ENCODE measurements at regions not wholly inside any gene's neighbourhood (a gene's known extent, or its start where the extent isn't known, plus 50 kb on each side); places are given as distances from the start of the nearest gene placed in this dataset.

GRCh38 chr2:19073522-19073921, 284.9 kb downstream of the OSR1 start:
- Histone ChIP-seq H3K27me3 (ENCODE audit: control insufficient read depth in 4 of 4, insufficient read depth in 4 of 4, low read length in 3 of 4) (no peaks in the 10 kb centered on the region), H3K36me3 (ENCODE audit: control insufficient read depth in 4 of 4, insufficient read depth in 3 of 4, low read depth in 1 of 4, low read length in 3 of 4) (no peaks in the 10 kb centered on the region), H3K27ac (ENCODE audit: low read depth in 1 of 2, low read length in 2 of 2) (no peak overlapping the region), H3K4me1 (ENCODE audit: control insufficient read depth in 4 of 4, insufficient read depth in 4 of 4, low read length in 3 of 4) (no peaks in the 10 kb centered on the region), H3K9me3 (ENCODE audit: control insufficient read depth in 4 of 4, low read length in 3 of 4) (no peaks in the 10 kb centered on the region), H3K4me3 (ENCODE audit: low read depth in 1 of 3, low read length in 3 of 3) (no peak overlapping the region), H3K9ac (ENCODE audit: low read depth in 1 of 2, low read length in 2 of 2) (no peak overlapping the region)
- DNase-seq (ENCODE audit: low spot score): no peak
- 90% methylated on average over 4 of the region's 4 CpGs for WGBS
- TF ChIP-seq MAX (IDR thresholded peaks at IDR 0.05): no peak
- no peak for TF ChIP-seq YY1 (IDR thresholded peaks at IDR 0.05)
- TF ChIP-seq NR2F2 (IDR thresholded peaks at IDR 0.05): no peak
- TF ChIP-seq FOXA1 (IDR thresholded peaks at IDR 0.05): no peak
- TF ChIP-seq, protein P1, sequence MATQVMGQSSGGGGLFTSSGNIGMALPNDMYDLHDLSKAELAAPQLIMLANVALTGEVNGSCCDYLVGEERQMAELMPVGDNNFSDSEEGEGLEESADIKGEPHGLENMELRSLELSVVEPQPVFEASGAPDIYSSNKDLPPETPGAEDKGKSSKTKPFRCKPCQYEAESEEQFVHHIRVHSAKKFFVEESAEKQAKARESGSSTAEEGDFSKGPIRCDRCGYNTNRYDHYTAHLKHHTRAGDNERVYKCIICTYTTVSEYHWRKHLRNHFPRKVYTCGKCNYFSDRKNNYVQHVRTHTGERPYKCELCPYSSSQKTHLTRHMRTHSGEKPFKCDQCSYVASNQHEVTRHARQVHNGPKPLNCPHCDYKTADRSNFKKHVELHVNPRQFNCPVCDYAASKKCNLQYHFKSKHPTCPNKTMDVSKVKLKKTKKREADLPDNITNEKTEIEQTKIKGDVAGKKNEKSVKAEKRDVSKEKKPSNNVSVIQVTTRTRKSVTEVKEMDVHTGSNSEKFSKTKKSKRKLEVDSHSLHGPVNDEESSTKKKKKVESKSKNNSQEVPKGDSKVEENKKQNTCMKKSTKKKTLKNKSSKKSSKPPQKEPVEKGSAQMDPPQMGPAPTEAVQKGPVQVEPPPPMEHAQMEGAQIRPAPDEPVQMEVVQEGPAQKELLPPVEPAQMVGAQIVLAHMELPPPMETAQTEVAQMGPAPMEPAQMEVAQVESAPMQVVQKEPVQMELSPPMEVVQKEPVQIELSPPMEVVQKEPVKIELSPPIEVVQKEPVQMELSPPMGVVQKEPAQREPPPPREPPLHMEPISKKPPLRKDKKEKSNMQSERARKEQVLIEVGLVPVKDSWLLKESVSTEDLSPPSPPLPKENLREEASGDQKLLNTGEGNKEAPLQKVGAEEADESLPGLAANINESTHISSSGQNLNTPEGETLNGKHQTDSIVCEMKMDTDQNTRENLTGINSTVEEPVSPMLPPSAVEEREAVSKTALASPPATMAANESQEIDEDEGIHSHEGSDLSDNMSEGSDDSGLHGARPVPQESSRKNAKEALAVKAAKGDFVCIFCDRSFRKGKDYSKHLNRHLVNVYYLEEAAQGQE (IDR thresholded peaks at IDR 0.05): no peak
- TF ChIP-seq GABPA (IDR thresholded peaks at IDR 0.05 in 1 of 2, conservative IDR thresholded peaks at IDR 0.05 in 1 of 2): no peak
- no peak for TF ChIP-seq FOXA2 (IDR thresholded peaks at IDR 0.05)
- no peak for TF ChIP-seq SP1 (IDR thresholded peaks at IDR 0.05)
- TF ChIP-seq RAD21 (IDR thresholded peaks at IDR 0.05): no peak

GRCh38 chr2:19072161-19072560, 286.3 kb downstream of the OSR1 start:
- Histone ChIP-seq H3K36me3 (ENCODE audit: control insufficient read depth in 4 of 4, insufficient read depth in 3 of 4, low read depth in 1 of 4, low read length in 3 of 4) (no peaks in the 10 kb centered on the region), H3K9me3 (ENCODE audit: control insufficient read depth in 4 of 4, low read length in 3 of 4) (no peaks in the 10 kb centered on the region), H3K4me3 (ENCODE audit: low read depth in 1 of 3, low read length in 3 of 3) (no peak overlapping the region), H3K9ac (ENCODE audit: low read depth in 1 of 2, low read length in 2 of 2) (no peak overlapping the region), H3K27me3 (ENCODE audit: control insufficient read depth in 4 of 4, insufficient read depth in 4 of 4, low read length in 3 of 4) (no peaks in the 10 kb centered on the region), H3K27ac (ENCODE audit: low read depth in 1 of 2, low read length in 2 of 2) (no peak overlapping the region), H3K4me1 (ENCODE audit: control insufficient read depth in 4 of 4, insufficient read depth in 4 of 4, low read length in 3 of 4) (no peaks in the 10 kb centered on the region)
- no peak for DNase-seq (ENCODE audit: low spot score)
- WGBS: 95% methylated on average over 2 of the region's 2 CpGs
- TF ChIP-seq NR2F2 (IDR thresholded peaks at IDR 0.05) (no peak), HNF4G (IDR thresholded peaks at IDR 0.05) (no peak), GABPA (IDR thresholded peaks at IDR 0.05 in 1 of 2, conservative IDR thresholded peaks at IDR 0.05 in 1 of 2) (no peak), YY1 (IDR thresholded peaks at IDR 0.05) (no peak), TAF1 (conservative IDR thresholded peaks at IDR 0.05) (no peak), EGR1 (IDR thresholded peaks at IDR 0.05; ENCODE audit: low read depth in 2 of 2) (no peak), SP1 (IDR thresholded peaks at IDR 0.05) (no peak), FOXA1 (IDR thresholded peaks at IDR 0.05) (no peak), HNF4A (conservative IDR thresholded peaks at IDR 0.05) (no peak), JUND (IDR thresholded peaks at IDR 0.05) (no peak), FOXA2 (IDR thresholded peaks at IDR 0.05) (no peak)
- TF ChIP-seq, protein P2, sequence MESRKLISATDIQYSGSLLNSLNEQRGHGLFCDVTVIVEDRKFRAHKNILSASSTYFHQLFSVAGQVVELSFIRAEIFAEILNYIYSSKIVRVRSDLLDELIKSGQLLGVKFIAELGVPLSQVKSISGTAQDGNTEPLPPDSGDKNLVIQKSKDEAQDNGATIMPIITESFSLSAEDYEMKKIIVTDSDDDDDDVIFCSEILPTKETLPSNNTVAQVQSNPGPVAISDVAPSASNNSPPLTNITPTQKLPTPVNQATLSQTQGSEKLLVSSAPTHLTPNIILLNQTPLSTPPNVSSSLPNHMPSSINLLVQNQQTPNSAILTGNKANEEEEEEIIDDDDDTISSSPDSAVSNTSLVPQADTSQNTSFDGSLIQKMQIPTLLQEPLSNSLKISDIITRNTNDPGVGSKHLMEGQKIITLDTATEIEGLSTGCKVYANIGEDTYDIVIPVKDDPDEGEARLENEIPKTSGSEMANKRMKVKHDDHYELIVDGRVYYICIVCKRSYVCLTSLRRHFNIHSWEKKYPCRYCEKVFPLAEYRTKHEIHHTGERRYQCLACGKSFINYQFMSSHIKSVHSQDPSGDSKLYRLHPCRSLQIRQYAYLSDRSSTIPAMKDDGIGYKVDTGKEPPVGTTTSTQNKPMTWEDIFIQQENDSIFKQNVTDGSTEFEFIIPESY (IDR thresholded peaks at IDR 0.05): no peak
- TF ChIP-seq, protein P1 (IDR thresholded peaks at IDR 0.05): no peak
- TF ChIP-seq, protein P3, sequence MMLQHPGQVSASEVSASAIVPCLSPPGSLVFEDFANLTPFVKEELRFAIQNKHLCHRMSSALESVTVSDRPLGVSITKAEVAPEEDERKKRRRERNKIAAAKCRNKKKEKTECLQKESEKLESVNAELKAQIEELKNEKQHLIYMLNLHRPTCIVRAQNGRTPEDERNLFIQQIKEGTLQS (IDR thresholded peaks at IDR 0.05): no peak

Measured in liver (tissue), 7 donors.